H1 (cell line): ENCODE measurements at regions not wholly inside any gene's neighbourhood (a gene's known extent, or its start where the extent isn't known, plus 50 kb on each side); places are given as distances from the start of the nearest gene placed in this dataset.

Experiments used
- CTCF ChIA-PET: fragments of 300-600 bp; sonication (Branson Sonifier 250); formaldehyde crosslinking; loops from one replicate; lab custom pipeline; 2021; ENCODE audit not compliant: partially characterized antibody; lab: Charles Lee
- POLR2A ChIA-PET: fragments of 300-600 bp; sonication (Branson Sonifier 250); formaldehyde crosslinking; loops from one replicate; lab custom pipeline; 2021; ENCODE audit warnings: inconsistent platforms; ENCODE audit not compliant: partially characterized antibody; lab: Charles Lee
- DNase-seq, 2 experiments: peaks; one replicate each; pipeline versions ENCODE4 v3.0.0 to v3.0.0-alpha.2; 2010 to 2022; ENCODE audit warnings: low spot score in 2 of 2, low read depth in 1 of 2, mixed read lengths in 1 of 2
- FAIRE-seq: peaks from 2 replicates; lab custom pipeline; 2011; peaks lifted over from hg19 to GRCh38; lab: Jason Lieb, UNC
- H2AFZ ChIP-seq: 2 replicates; pipeline ENCODE4 v1.8.1; 2012; ENCODE audit warnings: low read length, inconsistent platforms
- H2AK5ac ChIP-seq: 2 replicates; pipeline ENCODE4 v1.6.1; 2013; ENCODE audit warnings: low read depth, low read length
- H2BK120ac ChIP-seq: replicated peaks from 2 replicates; pipeline ENCODE3; 2013; ENCODE audit warnings: low read depth, low read length, inconsistent platforms
- H2BK12ac ChIP-seq: 2 replicates; pipeline ENCODE4 v1.6.1; 2013; ENCODE audit warnings: low read depth, low read length
- H2BK15ac ChIP-seq: 2 replicates; pipeline ENCODE4 v1.6.1; 2013; ENCODE audit warnings: low read length
- H2BK20ac ChIP-seq: 2 replicates; pipeline ENCODE4 v1.6.1; 2013; ENCODE audit warnings: low read length
- H2BK5ac ChIP-seq: 2 replicates; pipeline ENCODE4 v1.6.1; 2013; ENCODE audit warnings: low read depth, low read length
- H3K14ac ChIP-seq: 2 replicates; pipeline ENCODE4 v1.6.1; 2013; ENCODE audit warnings: inconsistent platforms; ENCODE audit not compliant: insufficient read length
- H3K18ac ChIP-seq: 2 replicates; pipeline ENCODE4 v1.6.1; 2013; ENCODE audit warnings: low read length; ENCODE audit errors: extremely low read depth
- H3K23ac ChIP-seq: 2 replicates; pipeline ENCODE4 v1.6.1; 2013; ENCODE audit warnings: inconsistent platforms; ENCODE audit not compliant: insufficient read length
- H3K23me2 ChIP-seq: 2 replicates; pipeline ENCODE4 v1.6.1; 2013; ENCODE audit warnings: low read depth, low read length
- H3K27ac ChIP-seq: 2 replicates; pipeline ENCODE4 v1.6.1; 2011; ENCODE audit warnings: low read depth, low read length, inconsistent platforms
- H3K27me3 ChIP-seq, 4 experiments: replicated peaks in 1 of 4; 1 replicate in 1 of 4; 2 replicates in 3 of 4; pipeline versions ENCODE4 v1.6.1 to v1.8.1; 2011 to 2013; ENCODE audit warnings: low read length in 3 of 4, mild to moderate bottlenecking in 3 of 4, inconsistent platforms in 2 of 4, mixed read lengths in 2 of 4, moderate library complexity in 1 of 4; ENCODE audit not compliant: control insufficient read depth in 3 of 4, insufficient read depth in 3 of 4; ENCODE audit errors: extremely low read depth in 1 of 4
- H3K36me3 ChIP-seq, 4 experiments: 2 replicates each; pipeline versions ENCODE4 v1.6.1 to v1.8.1; 2011 to 2013; ENCODE audit warnings: mild to moderate bottlenecking in 4 of 4, low read length in 3 of 4, moderate library complexity in 2 of 4, control low read depth in 1 of 4, inconsistent platforms in 1 of 4; ENCODE audit not compliant: insufficient read depth in 4 of 4, control insufficient read depth in 2 of 4
- H3K4ac ChIP-seq: replicated peaks from 2 replicates; pipeline ENCODE3; 2013; ENCODE audit warnings: low read length, low read depth, mixed read lengths, inconsistent platforms; ENCODE audit not compliant: insufficient read length
- H3K4me1 ChIP-seq, 4 experiments: replicated peaks in 1 of 4; 1 replicate in 1 of 4; 2 replicates in 3 of 4; pipeline versions ENCODE4 v1.6.1 to v1.8.1; 2011 to 2013; ENCODE audit warnings: low read length in 3 of 4, inconsistent platforms in 2 of 4, mixed read lengths in 1 of 4; ENCODE audit not compliant: insufficient read depth in 4 of 4, control insufficient read depth in 3 of 4
- H3K4me2 ChIP-seq, 2 experiments: 2 replicates each; pipeline versions ENCODE4 v1.6.1 to v1.8.1; 2011 to 2013; ENCODE audit warnings: low read depth in 2 of 2, low read length in 2 of 2, control low read depth in 1 of 2, inconsistent platforms in 1 of 2, mild to moderate bottlenecking in 1 of 2; ENCODE audit not compliant: insufficient read depth in 1 of 2
- H3K4me3 ChIP-seq, 4 experiments: fragments of 200-600, 300-600 bp in 1 of 4; sonication (generic), shearing (Covaris generic), sonication (Bioruptor Twin) in 1 of 4; 2 replicates each; pipeline versions ENCODE4 v1.5.1 to v1.8.1; 2011 to 2016; ENCODE audit warnings: low read length in 4 of 4, low read depth in 3 of 4, control low read depth in 2 of 4, inconsistent platforms in 2 of 4, mild to moderate bottlenecking in 2 of 4, mixed read lengths in 1 of 4, moderate library complexity in 1 of 4; ENCODE audit not compliant: insufficient read depth in 2 of 4; ENCODE audit errors: extremely low read depth in 1 of 4
- H3K56ac ChIP-seq: replicated peaks from 2 replicates; pipeline ENCODE3; 2013; ENCODE audit warnings: low read depth, mild to moderate bottlenecking, mixed read lengths, low read length, inconsistent platforms; ENCODE audit not compliant: insufficient read length
- H3K79me1 ChIP-seq: 2 replicates; pipeline ENCODE4 v1.6.1; 2013; ENCODE audit warnings: low read depth, low read length, control low read depth
- H3K79me2 ChIP-seq, 2 experiments: 2 replicates each; pipeline versions ENCODE4 v1.6.1 to v1.8.1; 2012 to 2013; ENCODE audit warnings: low read length in 2 of 2, mild to moderate bottlenecking in 2 of 2, inconsistent platforms in 1 of 2; ENCODE audit not compliant: insufficient read depth in 2 of 2, control insufficient read depth in 1 of 2
- H3K9ac ChIP-seq, 4 experiments: replicated peaks in 1 of 4; 1 replicate in 1 of 4; 2 replicates in 3 of 4; pipeline versions ENCODE4 v1.6.1 to v1.8.1; 2011 to 2013; ENCODE audit warnings: low read depth in 3 of 4, low read length in 3 of 4, control low read depth in 2 of 4, mild to moderate bottlenecking in 2 of 4, moderate library complexity in 2 of 4, inconsistent platforms in 1 of 4; ENCODE audit errors: extremely low read depth in 1 of 4
- H3K9me3 ChIP-seq, 2 experiments: 2 replicates each; pipeline versions ENCODE4 v1.6.1 to v1.8.1; 2012 to 2013; ENCODE audit warnings: mild to moderate bottlenecking in 2 of 2, moderate library complexity in 2 of 2, control low read depth in 1 of 2, inconsistent platforms in 1 of 2, low read depth in 1 of 2, low read length in 1 of 2, mixed read lengths in 1 of 2; ENCODE audit not compliant: insufficient read depth in 2 of 2
- H4K20me1 ChIP-seq, 2 experiments: replicated peaks in 1 of 2; 2 replicates each; pipeline versions ENCODE3 to v1.8.1; 2011 to 2013; ENCODE audit warnings: inconsistent platforms in 2 of 2, low read length in 2 of 2, mild to moderate bottlenecking in 1 of 2; ENCODE audit not compliant: insufficient read depth in 2 of 2, control insufficient read depth in 1 of 2
- H4K5ac ChIP-seq: 2 replicates; pipeline ENCODE4 v1.6.1; 2013; ENCODE audit warnings: low read length, low read depth, mixed read lengths, inconsistent platforms; ENCODE audit not compliant: insufficient read length
- H4K8ac ChIP-seq: 2 replicates; pipeline ENCODE4 v1.8.0; 2013; ENCODE audit warnings: mild to moderate bottlenecking, moderate library complexity, low read length, inconsistent platforms; ENCODE audit not compliant: insufficient read depth; ENCODE audit errors: extremely low read depth
- H4K91ac ChIP-seq: replicated peaks from 2 replicates; pipeline ENCODE3; 2013; ENCODE audit warnings: low read length, mixed read lengths, inconsistent platforms; ENCODE audit not compliant: insufficient read length
- RFX5 ChIP-seq: IDR thresholded peaks from 2 replicates; pipeline ENCODE4 v1.6.1; 2011; ENCODE audit warnings: low read depth, low read length, improper control_type of control experiment, borderline replicate concordance
- TAF7 ChIP-seq: optimal IDR thresholded peaks from 2 replicates; pipeline ENCODE3; 2011; ENCODE audit warnings: low read depth, mild to moderate bottlenecking, inconsistent platforms, low read length, moderate library complexity, borderline replicate concordance
- WGBS, 2 experiments: shearing (Covaris generic) in 1 of 2; methylation state at CpG; one replicate each; pipeline versions ENCODE4 v1.1.6 to v1.1.7; 2013 to 2015; ENCODE audit warnings: low lambda C conversion rate in 2 of 2, mixed read lengths in 2 of 2, inconsistent platforms in 1 of 2, low coverage in 1 of 2, missing lambda C conversion rate in 1 of 2; ENCODE audit not compliant: insufficient replicate concordance in 2 of 2, insufficient coverage in 1 of 2, insufficient read length in 1 of 2; ENCODE audit errors: extremely low coverage in 1 of 2, missing lambda C conversion rate in 1 of 2; 5-methylcytosine and 5-hydroxymethylcytosine counted together

- Histone ChIP-seq H3K23ac (no peak overlapping the region), H2BK5ac (no peak overlapping the region), H4K20me1 (no peaks in the 10 kb centered on the region), H3K36me3 (no peaks in the 10 kb centered on the region), H2AK5ac (no peak overlapping the region), H2BK20ac (no peak overlapping the region), H3K4me1 (peaks cover 0 to 3% (median 3%) of the 10 kb centered on the region in 4 experiments; a peak in 3 of 7 replicates), H3K4me2 (no peak overlapping the region)
- TF ChIP-seq TAF7 (no peak), RFX5 (no peak)
- TF ChIP-seq, all 59 proteins: peak for 0
- no peak for FAIRE-seq
- Histone ChIP-seq H3K79me1 (no peaks in the 10 kb centered on the region), H3K9me3 (no peaks in the 10 kb centered on the region), H3K9ac (no peak overlapping the region), H3K4ac (no peak overlapping the region), H4K8ac (no peak overlapping the region), H2BK15ac (no peak overlapping the region), H2AFZ (no peak overlapping the region), H3K27me3 (no peaks in the 10 kb centered on the region), H3K56ac (no peak overlapping the region), H3K27ac (no peak overlapping the region), H3K14ac (no peak overlapping the region), H4K91ac (no peak overlapping the region), H3K4me3 (no peak overlapping the region), H3K79me2 (no peaks in the 10 kb centered on the region), H4K5ac (no peak overlapping the region), H3K23me2 (no peaks in the 10 kb centered on the region), H2BK120ac (no peak overlapping the region), H2BK12ac (no peak overlapping the region), H3K18ac (no peak overlapping the region)
- CTCF ChIA-PET: interaction anchor here (1.8 kb wide), 1 partner anchor 181 kb away, joined by 8 read pairs; no protein-coding TSS in a partner anchor
- 98% methylated on average over 2 of the region's 2 CpGs; no CpG with 5 or more reads in 1 of the 2 experiments for WGBS, 2 experiments
- POLR2A ChIA-PET: no interaction called here
- DNase-seq: no peak
These were observed 354.8 kb downstream of the AKAIN1 start for GRCh38 chr18:4842287-4842686.
